ENCODE measurements at regions not wholly inside any gene's neighbourhood (a gene's known extent, or its start where the extent isn't known, plus 50 kb on each side); places are given as distances from the start of the nearest gene placed in this dataset.
A peak's percentile ranks its signal among the peaks of the same experiment; 100 is the strongest.
"Not testable (repeated sequence)": the region's sequence is repeated elsewhere in the genome, so short reads cannot be mapped to it uniquely, and the experiment has no call there.

DNA sequence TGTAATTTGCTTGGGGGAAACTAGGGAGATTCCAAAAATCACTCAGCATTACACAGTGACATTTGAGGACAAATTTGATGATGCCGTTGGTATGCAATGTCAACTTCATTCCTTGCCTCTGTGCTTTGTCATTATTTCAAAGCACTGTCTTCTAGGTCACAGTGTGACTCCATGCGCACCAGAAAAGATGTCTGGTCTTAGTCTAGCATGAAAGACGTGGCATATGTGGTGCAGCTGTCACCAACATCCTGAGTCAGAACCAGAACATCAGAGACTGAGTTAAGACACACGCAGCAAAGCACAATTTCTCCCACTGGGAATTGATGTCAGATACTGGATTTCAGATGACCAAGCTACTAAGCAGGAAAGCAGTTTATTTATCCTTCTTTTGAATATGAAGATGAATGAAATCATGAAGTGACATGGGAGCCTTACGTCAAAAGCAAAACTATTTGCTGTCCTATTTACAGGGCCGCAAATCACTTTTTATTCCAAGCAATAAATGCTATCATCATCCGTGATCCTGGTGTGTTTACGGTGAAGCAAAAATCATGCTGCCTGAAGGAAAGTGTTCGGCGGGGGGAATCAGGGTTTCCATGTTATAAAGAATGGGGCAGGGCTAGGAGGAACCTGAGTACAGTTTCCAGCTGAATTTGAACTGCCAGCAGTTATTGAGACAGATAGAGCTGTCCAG is 356.1 kb downstream of the ANAPC1 start:
- H3K9me3 ChIP-seq (ENCODE audit: control insufficient read depth in 1 of 2, insufficient read depth in 1 of 2, low read length in 2 of 2); H3K4me3 Mint-ChIP-seq; H3K36me3 Mint-ChIP-seq (ENCODE audit: low read depth); H3K4me3 ChIP-seq (ENCODE audit: low read length); DNase-seq; H3K27ac ChIP-seq (ENCODE audit: low read depth in 1 of 2, low read length in 2 of 2); H3K36me3 ChIP-seq (ENCODE audit: insufficient read depth, low read length); H3K27ac Mint-ChIP-seq; H3K9me3 Mint-ChIP-seq; H3K27me3 ChIP-seq (ENCODE audit: control insufficient read depth in 1 of 2, insufficient read depth in 2 of 2, low read length in 2 of 2); POLR2A ChIA-PET; CTCF ChIA-PET; H3K4me1 Mint-ChIP-seq (ENCODE audit: low read depth); H3K4me1 ChIP-seq (ENCODE audit: insufficient read depth, low read length); H3K27me3 Mint-ChIP-seq; intact Hi-C loops (cut with DNase I, micrococcal nuclease): not testable (repeated sequence)
- peak; percentile 72 for ATAC-seq (ENCODE audit: poor library complexity)

DNA sequence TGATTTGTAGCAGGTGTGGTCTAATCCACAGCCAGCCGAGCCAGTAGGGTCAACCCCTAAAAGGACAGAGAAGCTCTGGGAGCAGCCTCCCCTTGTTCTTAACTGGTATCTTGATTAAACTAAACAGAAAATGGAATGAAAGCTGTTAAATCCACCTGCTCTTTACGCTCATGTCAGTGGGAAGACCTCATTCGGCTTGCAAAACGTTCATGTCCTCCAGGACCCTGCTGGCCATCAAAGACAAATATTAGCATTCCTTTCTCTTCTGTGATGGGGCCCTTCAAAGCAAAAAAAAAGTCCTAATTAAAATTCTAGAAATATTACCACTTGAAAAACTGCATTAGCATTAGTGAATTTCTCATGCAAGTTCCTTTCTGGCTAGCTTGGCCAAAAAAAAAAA is 355.0 kb downstream of the ANAPC1 start:
- DNase-seq; ATAC-seq (ENCODE audit: poor library complexity); H3K4me1 ChIP-seq (ENCODE audit: insufficient read depth, low read length); H3K36me3 ChIP-seq (ENCODE audit: insufficient read depth, low read length); POLR2A ChIA-PET; H3K9me3 Mint-ChIP-seq; H3K27me3 Mint-ChIP-seq; H3K27me3 ChIP-seq (ENCODE audit: control insufficient read depth in 1 of 2, insufficient read depth in 2 of 2, low read length in 2 of 2); H3K4me3 ChIP-seq (ENCODE audit: low read length); H3K36me3 Mint-ChIP-seq (ENCODE audit: low read depth); H3K27ac Mint-ChIP-seq; H3K27ac ChIP-seq (ENCODE audit: low read depth in 1 of 2, low read length in 2 of 2); H3K4me3 Mint-ChIP-seq; intact Hi-C loops (cut with DNase I, micrococcal nuclease); CTCF ChIA-PET; H3K9me3 ChIP-seq (ENCODE audit: control insufficient read depth in 1 of 2, insufficient read depth in 1 of 2, low read length in 2 of 2): not testable (repeated sequence)
- H3K4me1 Mint-ChIP-seq (ENCODE audit: low read depth), result peaks cover 11% of the 10 kb centered on the region

GRCh38 chr2:111530239-111530965 is 353.6 kb downstream of the ANAPC1 start:
- intact Hi-C loops (cut with DNase I, micrococcal nuclease); H3K4me3 Mint-ChIP-seq; CTCF ChIA-PET; H3K27ac ChIP-seq (ENCODE audit: low read depth in 1 of 2, low read length in 2 of 2); H3K27me3 Mint-ChIP-seq; H3K36me3 ChIP-seq (ENCODE audit: insufficient read depth, low read length); H3K4me3 ChIP-seq (ENCODE audit: low read length); H3K27me3 ChIP-seq (ENCODE audit: control insufficient read depth in 1 of 2, insufficient read depth in 2 of 2, low read length in 2 of 2); POLR2A ChIA-PET; H3K36me3 Mint-ChIP-seq (ENCODE audit: low read depth); H3K9me3 ChIP-seq (ENCODE audit: control insufficient read depth in 1 of 2, insufficient read depth in 1 of 2, low read length in 2 of 2); H3K27ac Mint-ChIP-seq; H3K9me3 Mint-ChIP-seq; ATAC-seq (ENCODE audit: poor library complexity); DNase-seq: not testable (repeated sequence)
- peaks cover 20% of the 10 kb centered on the region for H3K4me1 Mint-ChIP-seq (ENCODE audit: low read depth)
- peaks cover 14% of the 10 kb centered on the region for H3K4me1 ChIP-seq (ENCODE audit: insufficient read depth, low read length)

GRCh38 chr2:111532682-111533556 is 351.1 kb downstream of the ANAPC1 start:
- Mint-ChIP-seq H3K27ac (peak overlapping the region; percentile 59), H3K4me3 (peak overlapping the region; percentile 51), H3K4me1 (ENCODE audit: low read depth) (peaks cover 23% of the 10 kb centered on the region)
- POLR2A ChIA-PET; H3K27ac ChIP-seq (ENCODE audit: low read depth in 1 of 2, low read length in 2 of 2); H3K4me3 ChIP-seq (ENCODE audit: low read length); H3K36me3 Mint-ChIP-seq (ENCODE audit: low read depth); H3K27me3 Mint-ChIP-seq; H3K9me3 ChIP-seq (ENCODE audit: control insufficient read depth in 1 of 2, insufficient read depth in 1 of 2, low read length in 2 of 2); intact Hi-C loops (cut with DNase I, micrococcal nuclease); CTCF ChIA-PET; H3K9me3 Mint-ChIP-seq; DNase-seq; H3K36me3 ChIP-seq (ENCODE audit: insufficient read depth, low read length); H3K27me3 ChIP-seq (ENCODE audit: control insufficient read depth in 1 of 2, insufficient read depth in 2 of 2, low read length in 2 of 2): not testable (repeated sequence)
- ATAC-seq (ENCODE audit: poor library complexity), result peak; percentile 31
- peaks cover 15% of the 10 kb centered on the region for H3K4me1 ChIP-seq (ENCODE audit: insufficient read depth, low read length)

GRCh38 chr2:111533557-111534247 is 350.3 kb downstream of the ANAPC1 start:
- POLR2A ChIA-PET; H3K4me3 Mint-ChIP-seq; intact Hi-C loops (cut with DNase I, micrococcal nuclease); H3K36me3 Mint-ChIP-seq (ENCODE audit: low read depth); H3K9me3 Mint-ChIP-seq; H3K9me3 ChIP-seq (ENCODE audit: control insufficient read depth in 1 of 2, insufficient read depth in 1 of 2, low read length in 2 of 2); H3K4me3 ChIP-seq (ENCODE audit: low read length); CTCF ChIA-PET; H3K36me3 ChIP-seq (ENCODE audit: insufficient read depth, low read length); H3K27me3 Mint-ChIP-seq; H3K27me3 ChIP-seq (ENCODE audit: control insufficient read depth in 1 of 2, insufficient read depth in 2 of 2, low read length in 2 of 2); H3K27ac ChIP-seq (ENCODE audit: low read depth in 1 of 2, low read length in 2 of 2); H3K27ac Mint-ChIP-seq; DNase-seq: not testable (repeated sequence)
- H3K4me1 Mint-ChIP-seq (ENCODE audit: low read depth), result peaks cover 23% of the 10 kb centered on the region
- peak; percentile 61 for ATAC-seq (ENCODE audit: poor library complexity)
- peaks cover 15% of the 10 kb centered on the region for H3K4me1 ChIP-seq (ENCODE audit: insufficient read depth, low read length)
